H9 (cell line): ENCODE measurements at regions not wholly inside any gene's neighbourhood (a gene's known extent, or its start where the extent isn't known, plus 50 kb on each side); places are given as distances from the start of the nearest gene placed in this dataset.

Experiments
- DNase-seq: peaks from one replicate; pipeline ENCODE4 v3.0.0-alpha.2; 2017
- H2AFZ ChIP-seq: one replicate; pipeline ENCODE4 v1.6.1; 2013; ENCODE audit warnings: mild to moderate bottlenecking, low read length, control low read depth, moderate library complexity
- H2AK5ac ChIP-seq: 2 replicates; pipeline ENCODE4 v1.6.1; 2013; ENCODE audit warnings: low read length, control low read depth, mixed read lengths; ENCODE audit not compliant: insufficient read length
- H2BK120ac ChIP-seq: one replicate; pipeline ENCODE4 v1.6.1; 2013; ENCODE audit warnings: low read depth, mild to moderate bottlenecking, low read length, control low read depth, inconsistent platforms; ENCODE audit not compliant: poor library complexity, severe bottlenecking
- H2BK12ac ChIP-seq: 2 replicates; pipeline ENCODE4 v1.6.1; 2013; ENCODE audit warnings: low read length, control low read depth, mixed read lengths, low read depth; ENCODE audit not compliant: insufficient read length
- H2BK15ac ChIP-seq: 2 replicates; pipeline ENCODE4 v1.6.1; 2013; ENCODE audit warnings: low read depth, low read length, control low read depth
- H2BK20ac ChIP-seq: one replicate; pipeline ENCODE4 v1.6.1; 2013; ENCODE audit warnings: low read depth, mild to moderate bottlenecking, low read length, control low read depth, inconsistent platforms; ENCODE audit not compliant: poor library complexity, severe bottlenecking
- H2BK5ac ChIP-seq: 2 replicates; pipeline ENCODE4 v1.6.1; 2013; ENCODE audit warnings: low read length, control low read depth, mixed read lengths; ENCODE audit not compliant: insufficient read length
- H3K14ac ChIP-seq: 2 replicates; pipeline ENCODE4 v1.6.1; 2013; ENCODE audit warnings: low read length, control low read depth; ENCODE audit not compliant: insufficient read depth
- H3K18ac ChIP-seq: 2 replicates; pipeline ENCODE4 v1.6.1; 2013; ENCODE audit warnings: low read depth, mild to moderate bottlenecking, mixed read lengths, low read length, control low read depth; ENCODE audit not compliant: insufficient read length
- H3K23ac ChIP-seq: 2 replicates; pipeline ENCODE4 v1.6.1; 2013; ENCODE audit warnings: low read length, control low read depth, mixed read lengths, low read depth; ENCODE audit not compliant: insufficient read length
- H3K23me2 ChIP-seq: 2 replicates; pipeline ENCODE4 v1.6.1; 2013; ENCODE audit warnings: low read depth, mild to moderate bottlenecking, mixed read lengths, low read length, control low read depth; ENCODE audit not compliant: insufficient read length, poor library complexity, severe bottlenecking
- H3K27ac ChIP-seq: 2 replicates; pipeline ENCODE4 v1.5.1; 2013; ENCODE audit warnings: low read length, control low read depth, mixed read lengths, low read depth; ENCODE audit not compliant: insufficient read length
- H3K27me3 ChIP-seq: 2 replicates; pipeline ENCODE4 v1.6.1; 2013; ENCODE audit warnings: low read length, control low read depth, inconsistent platforms; ENCODE audit not compliant: insufficient read depth
- H3K4ac ChIP-seq: 2 replicates; pipeline ENCODE4 v1.6.1; 2013; ENCODE audit warnings: low read depth, mild to moderate bottlenecking, control low read depth, inconsistent platforms, low read length, moderate library complexity
- H3K4me1 ChIP-seq: 2 replicates; pipeline ENCODE4 v1.6.1; 2013; ENCODE audit warnings: low read length, control low read depth, inconsistent platforms; ENCODE audit not compliant: insufficient read depth
- H3K4me2 ChIP-seq: 2 replicates; pipeline ENCODE4 v1.6.1; 2013; ENCODE audit warnings: low read length, control low read depth, mixed read lengths; ENCODE audit not compliant: insufficient read length, insufficient read depth
- H3K56ac ChIP-seq: 2 replicates; pipeline ENCODE4 v1.6.1; 2013; ENCODE audit warnings: low read depth, mild to moderate bottlenecking, mixed read lengths, low read length, control low read depth; ENCODE audit not compliant: insufficient read length
- H3K79me1 ChIP-seq: 2 replicates; pipeline ENCODE4 v1.6.1; 2013; ENCODE audit warnings: low read depth, mild to moderate bottlenecking, moderate library complexity, low read length, control low read depth, inconsistent platforms; ENCODE audit not compliant: insufficient read depth, poor library complexity, severe bottlenecking
- H3K79me2 ChIP-seq: 2 replicates; pipeline ENCODE4 v1.6.1; 2013; ENCODE audit warnings: low read length, control low read depth, inconsistent platforms; ENCODE audit not compliant: insufficient read depth
- H3K9ac ChIP-seq: 2 replicates; pipeline ENCODE4 v1.6.1; 2013; ENCODE audit warnings: low read length, control low read depth, mixed read lengths; ENCODE audit not compliant: insufficient read length; ENCODE audit errors: extremely low read depth
- H3K9me3 ChIP-seq: one replicate; pipeline ENCODE4 v1.6.1; 2013; ENCODE audit warnings: low read depth, low read length, inconsistent platforms; ENCODE audit not compliant: control insufficient read depth
- H3T11ph ChIP-seq: one replicate; pipeline ENCODE4 v1.6.1; 2013; ENCODE audit warnings: mild to moderate bottlenecking, low read length, control low read depth, inconsistent platforms
- H4K20me1 ChIP-seq: one replicate; pipeline ENCODE4 v1.6.1; 2013; ENCODE audit not compliant: control insufficient read depth, insufficient read length, insufficient read depth
- H4K5ac ChIP-seq: 2 replicates; pipeline ENCODE4 v1.6.1; 2013; ENCODE audit warnings: low read depth, mild to moderate bottlenecking, mixed read lengths, low read length, control low read depth; ENCODE audit not compliant: insufficient read length
- H4K8ac ChIP-seq: replicated peaks from 2 replicates; pipeline ENCODE4 v1.6.1; 2013; ENCODE audit warnings: low read length, control low read depth, mixed read lengths, low read depth; ENCODE audit not compliant: insufficient read length
- H4K91ac ChIP-seq: 2 replicates; pipeline ENCODE4 v1.6.1; 2013; ENCODE audit warnings: low read depth, mild to moderate bottlenecking, moderate library complexity, mixed read lengths, low read length, control low read depth; ENCODE audit not compliant: insufficient read length
- H3K27ac Mint-ChIP-seq, 3 experiments: 2 replicates in 2 of 3; 3 replicates in 1 of 3; pipeline ENCODE4 v1.8.0; 2020 to 2021; ENCODE audit warnings: mixed read lengths in 3 of 3, mild to moderate bottlenecking in 1 of 3, moderate library complexity in 1 of 3
- H3K27me3 Mint-ChIP-seq: 2 replicates; pipeline ENCODE4 v1.8.0; 2021; ENCODE audit warnings: low read depth, mild to moderate bottlenecking, moderate library complexity, mixed read lengths
- H3K36me3 Mint-ChIP-seq, 3 experiments: 2 replicates in 2 of 3; 3 replicates in 1 of 3; pipeline ENCODE4 v1.8.0; 2020 to 2021; ENCODE audit warnings: low read depth in 3 of 3, mixed read lengths in 3 of 3; ENCODE audit not compliant: insufficient read depth in 1 of 3
- H3K4me1 Mint-ChIP-seq, 2 experiments: 2 replicates each; pipeline ENCODE4 v1.8.0; 2020; ENCODE audit warnings: mixed read lengths in 2 of 2
- H3K4me3 Mint-ChIP-seq, 2 experiments: 2 replicates in 1 of 2; 3 replicates in 1 of 2; pipeline ENCODE4 v1.8.0; 2020 to 2021; ENCODE audit warnings: mild to moderate bottlenecking in 2 of 2, mixed read lengths in 2 of 2, moderate library complexity in 1 of 2
- H3K9me3 Mint-ChIP-seq, 2 experiments: 2 replicates in 1 of 2; 3 replicates in 1 of 2; pipeline ENCODE4 v1.8.0; 2020; ENCODE audit warnings: mild to moderate bottlenecking in 2 of 2, mixed read lengths in 2 of 2, moderate library complexity in 1 of 2
- CTCF ChIP-seq: fragments of 200-600 bp; sonication (generic); conservative IDR thresholded peaks from 3 replicates; pipeline ENCODE4 v1.8.0; 2021; ENCODE audit warnings: antibody characterized with exemption, mild to moderate bottlenecking
- WGBS: extraction: QIAGEN DNeasy Blood & Tissue Kit; methylation state at CpG from one replicate; pipeline ENCODE4 v1.1.7; 2013; ENCODE audit warnings: missing lambda C conversion rate, low lambda C conversion rate, mixed read lengths; ENCODE audit not compliant: insufficient read length; ENCODE audit errors: extremely low coverage; 5-methylcytosine and 5-hydroxymethylcytosine counted together

DNA sequence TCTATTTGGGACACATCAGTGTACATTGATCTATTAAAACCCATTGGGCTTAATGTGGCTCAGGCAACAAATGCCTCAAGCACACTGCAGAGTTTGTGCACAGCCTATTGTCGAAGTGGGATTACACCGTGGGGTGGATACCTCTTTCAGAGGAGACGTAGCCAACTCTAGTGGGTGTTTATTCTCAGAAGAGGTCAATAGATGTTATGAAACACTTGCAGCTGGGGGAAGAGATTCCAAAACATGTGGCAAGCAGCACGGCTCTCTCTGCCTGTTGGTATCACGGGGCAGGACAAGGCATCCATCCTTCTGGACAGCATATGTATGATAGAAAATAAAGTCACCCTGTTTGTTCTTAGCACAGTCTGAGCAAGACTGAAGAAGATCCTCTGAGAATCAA is 121.4 kb upstream of the COPS8 start:
- Histone ChIP-seq H2BK120ac (no peak overlapping the region), H3K79me1 (no peaks in the 10 kb centered on the region), H3T11ph (no peak overlapping the region), H2BK5ac (no peak overlapping the region), H3K14ac (no peak overlapping the region), H4K20me1 (no peaks in the 10 kb centered on the region), H3K27ac (no peak overlapping the region), H2BK15ac (no peak overlapping the region), H2AFZ (no peak overlapping the region), H3K79me2 (no peaks in the 10 kb centered on the region), H2BK12ac (no peak overlapping the region), H3K9ac (no peak overlapping the region), H3K9me3 (no peaks in the 10 kb centered on the region), H3K18ac (no peak overlapping the region), H3K4me1 (peaks cover 3% of the 10 kb centered on the region; the same call in 1 of the 2 replicates), H4K5ac (no peak overlapping the region), H4K91ac (no peak overlapping the region), H3K27me3 (no peaks in the 10 kb centered on the region), H2AK5ac (no peak overlapping the region), H3K4ac (no peak overlapping the region), H3K4me2 (no peak overlapping the region), H3K23me2 (no peaks in the 10 kb centered on the region), H2BK20ac (no peak overlapping the region), H3K23ac (no peak overlapping the region), H4K8ac (no peak overlapping the region), H3K56ac (no peak overlapping the region)
- peaks cover 2% of the 10 kb centered on the region for H3K27me3 Mint-ChIP-seq
- H3K4me1 Mint-ChIP-seq, result peaks cover 30 to 33% of the 10 kb centered on the region in 2 experiments
- H3K4me3 Mint-ChIP-seq, result no peak overlapping the region
- WGBS, result no CpG with 5 or more reads among the region's 5 CpGs
- peaks cover 3 to 9% (median 4%) of the 10 kb centered on the region in 3 experiments; a peak in 3 of 7 replicates for H3K36me3 Mint-ChIP-seq
- peaks cover 0 to 2% of the 10 kb centered on the region in 2 experiments; a peak in 2 of 5 replicates for H3K9me3 Mint-ChIP-seq
- no peak for DNase-seq
- no peak overlapping the region; a peak in 1 of 7 replicates for H3K27ac Mint-ChIP-seq
- no peak for TF ChIP-seq CTCF
